ENCODE measurements at regions not wholly inside any gene's neighbourhood (a gene's known extent, or its start where the extent isn't known, plus 50 kb on each side); places are given as distances from the start of the nearest gene placed in this dataset.

GRCh38 chr13:42722883-42723539, 58.4 kb upstream of the FAM216B start:
- no peak for TF ChIP-seq CTCF (IDR thresholded peaks at IDR 0.05)
- TF ChIP-seq EP300 (IDR thresholded peaks at IDR 0.05): no peak
- TF ChIP-seq POLR2AphosphoS5 (IDR thresholded peaks at IDR 0.05): no peak
- no peak for TF ChIP-seq POLR2A (IDR thresholded peaks at IDR 0.05)
- intact Hi-C loops (cut with DNase I): no loop called here
- Histone ChIP-seq H3K9me3 (peaks cover 0 to 7% (median 0%) of the 10 kb centered on the region in 4 donors), H3K4me3 (no peak overlapping the region), H3K4me1 (no peaks in the 10 kb centered on the region), H3K36me3 (no peaks in the 10 kb centered on the region), H3K27ac (no peak overlapping the region), H3K27me3 (no peaks in the 10 kb centered on the region)
- no peak for DNase-seq
- WGBS, 2 donors: 90 to 92% methylated on average over 4 of the region's 4 CpGs

- H3K27ac ChIP-seq: no peak overlapping the region
- intact Hi-C loops (cut with DNase I): no loop called here
- no peak for TF ChIP-seq POLR2AphosphoS5 (IDR thresholded peaks at IDR 0.05)
- TF ChIP-seq EP300 (IDR thresholded peaks at IDR 0.05): no peak
- no peak for TF ChIP-seq POLR2A (IDR thresholded peaks at IDR 0.05)
- TF ChIP-seq CTCF (IDR thresholded peaks at IDR 0.05): no peak
Measured at GRCh38 chr13:42728507-42729180, 52.7 kb upstream of the FAM216B start.

DNA sequence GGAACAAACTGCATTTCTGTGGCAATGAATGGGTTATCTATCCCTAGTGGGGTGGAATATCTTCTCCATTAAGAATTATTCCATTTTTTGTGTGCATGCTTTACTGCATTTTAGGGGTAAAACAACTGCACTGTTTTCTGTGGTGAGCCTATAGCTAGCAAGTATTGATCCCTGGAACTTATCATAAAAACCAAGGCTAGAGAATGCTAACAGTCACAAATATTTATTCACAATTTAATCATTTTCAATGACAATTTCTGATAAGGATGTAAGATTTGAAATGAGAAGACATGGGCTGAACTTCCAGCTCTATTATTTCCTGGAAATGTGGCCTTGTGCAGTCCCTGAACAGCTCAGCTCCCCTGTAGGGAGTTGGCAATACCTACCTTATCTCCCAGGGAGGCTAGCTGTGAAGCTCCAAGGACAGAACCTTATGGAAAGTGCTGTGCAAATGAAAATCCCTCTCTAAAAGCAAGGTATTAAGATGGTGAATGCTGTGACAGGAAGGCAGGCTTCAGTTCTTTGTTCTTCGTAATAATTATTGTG, 51.5 kb upstream of the FAM216B start:
- peaks cover 0 to 4% (median 0%) of the 10 kb centered on the region in 4 donors for H3K9me3 ChIP-seq
- WGBS, 2 donors: 92% methylated on average over 1 of the region's 1 CpG
- H3K27me3 ChIP-seq: no peaks in the 10 kb centered on the region
- TF ChIP-seq CTCF (IDR thresholded peaks at IDR 0.05) (no peak), EP300 (IDR thresholded peaks at IDR 0.05) (no peak), POLR2A (IDR thresholded peaks at IDR 0.05) (no peak), POLR2AphosphoS5 (IDR thresholded peaks at IDR 0.05) (no peak)
- H3K27ac ChIP-seq: no peak overlapping the region
- no peak for DNase-seq
- no peaks in the 10 kb centered on the region for H3K36me3 ChIP-seq
- intact Hi-C loops (cut with DNase I): no loop called here
- H3K4me3 ChIP-seq: no peak overlapping the region
- H3K4me1 ChIP-seq: no peaks in the 10 kb centered on the region

More at GRCh38 chr13:42728507-42729180, 52.7 kb upstream of the FAM216B start:
- peaks cover 0 to 7% (median 0%) of the 10 kb centered on the region in 4 donors for H3K9me3 ChIP-seq
- DNase-seq: no peak
- H3K4me1 ChIP-seq: no peaks in the 10 kb centered on the region
- no peaks in the 10 kb centered on the region for H3K27me3 ChIP-seq
- WGBS, 2 donors: 76 to 80% methylated on average over 8 of the region's 8 CpGs
- H3K4me3 ChIP-seq: no peak overlapping the region
- no peaks in the 10 kb centered on the region for H3K36me3 ChIP-seq

Data from sigmoid colon (tissue), 6 donors.